GM23338 (cell line): ENCODE measurements at regions not wholly inside any gene's neighbourhood (a gene's known extent, or its start where the extent isn't known, plus 50 kb on each side); places are given as distances from the start of the nearest gene placed in this dataset.

ENCODE experiments used
- ATAC-seq: fragments of 200-7000 bp; cut with Tn5 transposase; 3 replicates; pipeline ENCODE4 v1.9.1; 2020
- DNase-seq: peaks from one replicate; pipeline ENCODE4 v3.0.0-alpha.2; 2015; ENCODE audit warnings: low spot score
- H2AFZ ChIP-seq: fragments of 200-600 bp; sonication (generic); 2 replicates; pipeline ENCODE4 v1.8.0; 2016; ENCODE audit warnings: antibody characterized with exemption, mild to moderate bottlenecking, moderate library complexity
- H3F3A ChIP-seq: fragments of 200-600 bp; sonication (generic); replicated peaks from 2 replicates; pipeline ENCODE4 v1.8.0; 2017; ENCODE audit warnings: antibody characterized with exemption, mixed run types, low read depth
- H3K27ac ChIP-seq: fragments of 200-600 bp; sonication (generic); 2 replicates; pipeline ENCODE4 v1.6.1; 2016; ENCODE audit warnings: low read depth
- H3K27me3 ChIP-seq: fragments of 200-600 bp; sonication (generic); 2 replicates; pipeline ENCODE4 v1.8.0; 2016; ENCODE audit warnings: mild to moderate bottlenecking, mixed run types, moderate library complexity; ENCODE audit not compliant: insufficient read depth
- H3K36me3 ChIP-seq: fragments of 200-600 bp; sonication (generic); 2 replicates; pipeline ENCODE4 v1.8.0; 2016; ENCODE audit warnings: mild to moderate bottlenecking; ENCODE audit not compliant: insufficient read depth
- H3K4me1 ChIP-seq: fragments of 200-600 bp; sonication (generic); 2 replicates; pipeline ENCODE4 v1.8.0; 2016; ENCODE audit warnings: mild to moderate bottlenecking, moderate library complexity; ENCODE audit not compliant: insufficient read depth
- H3K4me2 ChIP-seq: fragments of 200-600 bp; sonication (generic); 2 replicates; pipeline ENCODE4 v1.7.1; 2017; ENCODE audit warnings: mixed run types
- H3K4me3 ChIP-seq: fragments of 200-600 bp; sonication (generic); 2 replicates; pipeline ENCODE4 v1.6.1; 2016; ENCODE audit warnings: mixed run types
- H3K79me2 ChIP-seq: fragments of 200-600 bp; sonication (generic); replicated peaks from 2 replicates; pipeline ENCODE4 v1.8.0; 2017; ENCODE audit warnings: mild to moderate bottlenecking; ENCODE audit not compliant: insufficient read depth
- H3K9me2 ChIP-seq: fragments of 200-600 bp; sonication (generic); 2 replicates; pipeline ENCODE4 v1.8.0; 2017; ENCODE audit not compliant: insufficient read depth
- H4K20me1 ChIP-seq: fragments of 200-600 bp; sonication (generic); replicated peaks from 2 replicates; pipeline ENCODE4 v1.8.0; 2017; ENCODE audit warnings: mild to moderate bottlenecking; ENCODE audit not compliant: insufficient read depth
- H3K27ac Mint-ChIP-seq: 2 replicates; pipeline ENCODE4 v1.8.0; 2020; ENCODE audit warnings: inconsistent platforms, mild to moderate bottlenecking, moderate library complexity, mixed read lengths
- H3K27me3 Mint-ChIP-seq: 3 replicates; pipeline ENCODE4 v1.8.0; 2022; ENCODE audit warnings: low read depth, mild to moderate bottlenecking, moderate library complexity, mixed read lengths, inconsistent platforms; ENCODE audit not compliant: insufficient read depth, poor library complexity
- H3K36me3 Mint-ChIP-seq: 3 replicates; pipeline ENCODE4 v1.8.0; 2021; ENCODE audit warnings: low read depth, mild to moderate bottlenecking, inconsistent platforms, moderate library complexity, mixed read lengths
- H3K4me1 Mint-ChIP-seq: 3 replicates; pipeline ENCODE4 v1.8.0; 2020; ENCODE audit warnings: mild to moderate bottlenecking, inconsistent platforms, mixed read lengths
- H3K4me3 Mint-ChIP-seq: 3 replicates; pipeline ENCODE4 v1.8.0; 2021; ENCODE audit warnings: moderate library complexity, mild to moderate bottlenecking, inconsistent platforms, mixed read lengths
- H3K9me3 Mint-ChIP-seq: 3 replicates; pipeline ENCODE4 v1.8.0; 2020; ENCODE audit warnings: moderate library complexity, mild to moderate bottlenecking, inconsistent platforms, mixed read lengths
- ETS1 ChIP-seq: IDR thresholded peaks from 2 replicates; pipeline ENCODE4 v1.6.1; 2016; ENCODE audit warnings: antibody characterized with exemption
- EZH2 ChIP-seq: fragments of 200-600 bp; sonication (generic); IDR thresholded peaks from one replicate; pipeline ENCODE4 v1.8.0; 2017; ENCODE audit warnings: antibody characterized with exemption, mild to moderate bottlenecking, low read depth; ENCODE audit not compliant: unreplicated experiment
- EZH2phosphoT487 ChIP-seq: fragments of 200-600 bp; sonication (generic); IDR thresholded peaks from one replicate; pipeline ENCODE4 v1.8.1; 2018; ENCODE audit warnings: antibody characterized with exemption; ENCODE audit not compliant: unreplicated experiment
- JUNB ChIP-seq: IDR thresholded peaks from one replicate; pipeline ENCODE4 v1.6.1; 2016; ENCODE audit warnings: antibody characterized with exemption; ENCODE audit not compliant: unreplicated experiment
- NANOG ChIP-seq: IDR thresholded peaks from 2 replicates; pipeline ENCODE4 v1.6.1; 2016; ENCODE audit warnings: antibody characterized with exemption, borderline replicate concordance
- POLR2AphosphoS5 ChIP-seq: IDR thresholded peaks from 2 replicates; pipeline ENCODE4 v1.6.1; 2016; ENCODE audit warnings: antibody characterized with exemption, low read depth
- REST ChIP-seq: IDR thresholded peaks from one replicate; pipeline ENCODE4 v1.6.1; 2018; ENCODE audit warnings: antibody characterized with exemption; ENCODE audit not compliant: unreplicated experiment
- STAT1 ChIP-seq: IDR thresholded peaks from one replicate; pipeline ENCODE4 v1.6.1; 2016; ENCODE audit warnings: antibody characterized with exemption; ENCODE audit not compliant: unreplicated experiment
- ZNF114 ChIP-seq: fragments of 250-450 bp; sonication (Bioruptor Pico); IDR thresholded peaks from 2 replicates; pipeline ENCODE4 v1.5.0; 2020; ENCODE audit warnings: mild to moderate bottlenecking, moderate library complexity
- ZNF331 ChIP-seq: fragments of 250-450 bp; sonication (Bioruptor Pico); IDR thresholded peaks from 2 replicates; pipeline ENCODE4 v1.5.0; 2020; ENCODE audit warnings: low read depth, mild to moderate bottlenecking, moderate library complexity
- ZNF462 ChIP-seq: fragments of 250-450 bp; sonication (Bioruptor Pico); IDR thresholded peaks from 2 replicates; pipeline ENCODE4 v1.5.0; 2020; ENCODE audit warnings: mild to moderate bottlenecking, moderate library complexity

GRCh38 chr3:35969406-35969805 lies 330.1 kb downstream of the ARPP21 start:
- no peak for ATAC-seq
- H2AFZ ChIP-seq = no peak overlapping the region
- H3K4me1 ChIP-seq = peaks cover 17% of the 10 kb centered on the region; the same call in 1 of the 2 replicates
- no peak for TF ChIP-seq EZH2
- H4K20me1 ChIP-seq = no peaks in the 10 kb centered on the region
- H3K27me3 ChIP-seq = no peaks in the 10 kb centered on the region
- no peaks in the 10 kb centered on the region for H3K79me2 ChIP-seq
- no peaks in the 10 kb centered on the region for H3F3A ChIP-seq
- H3K4me2 ChIP-seq = peak overlapping the region; percentile 12; the same call in 1 of the 2 replicates
- Mint-ChIP-seq H3K36me3 (peaks cover 3% of the 10 kb centered on the region; the same call in 2 of the 3 replicates), H3K9me3 (peaks cover 9% of the 10 kb centered on the region; the same call in 1 of the 3 replicates), H3K27me3 (peaks cover 3% of the 10 kb centered on the region), H3K27ac (no peak overlapping the region), H3K4me1 (no peaks in the 10 kb centered on the region; the same call in 2 of the 3 replicates), H3K4me3 (no peak overlapping the region)
- DNase-seq = no peak
- no peaks in the 10 kb centered on the region for H3K36me3 ChIP-seq
- H3K4me3 ChIP-seq = no peak overlapping the region
- H3K27ac ChIP-seq = no peak overlapping the region
- H3K9me2 ChIP-seq = no peaks in the 10 kb centered on the region

GRCh38 chr3:35970793-35971192 lies 331.5 kb downstream of the ARPP21 start:
- H3K27ac ChIP-seq = no peak overlapping the region
- no peak for TF ChIP-seq STAT1
- TF ChIP-seq EZH2 = no peak
- TF ChIP-seq POLR2AphosphoS5 = no peak
- TF ChIP-seq JUNB = no peak
- no peak for TF ChIP-seq ZNF462 (CRISPR knock-in tag)
- TF ChIP-seq REST = no peak
- TF ChIP-seq ZNF114 = no peak
- TF ChIP-seq NANOG = no peak
- no peak for TF ChIP-seq ETS1
- no peak for TF ChIP-seq EZH2phosphoT487
- TF ChIP-seq ZNF331 (CRISPR knock-in tag) = no peak

More at GRCh38 chr3:35970793-35971192, 331.5 kb downstream of the ARPP21 start:
- DNase-seq (no peak), ATAC-seq (no peak)
- Histone ChIP-seq H2AFZ (0 out of 2 replicates have a peak overlapping the region, but pooled peaks have one; percentile 8), H3K4me2 (no peak overlapping the region), H3K27me3 (no peaks in the 10 kb centered on the region), H3K4me3 (no peak overlapping the region), H3K79me2 (no peaks in the 10 kb centered on the region), H3K36me3 (no peaks in the 10 kb centered on the region), H3K4me1 (peaks cover 17% of the 10 kb centered on the region; the same call in 1 of the 2 replicates), H3K9me2 (peaks cover 4% of the 10 kb centered on the region; the same call in 1 of the 2 replicates), H4K20me1 (no peaks in the 10 kb centered on the region), H3F3A (no peaks in the 10 kb centered on the region)
- Mint-ChIP-seq H3K27ac (no peak overlapping the region), H3K27me3 (peaks cover 3% of the 10 kb centered on the region), H3K9me3 (peaks cover 9% of the 10 kb centered on the region; the same call in 1 of the 3 replicates), H3K36me3 (peaks cover 3% of the 10 kb centered on the region; the same call in 2 of the 3 replicates), H3K4me3 (no peak overlapping the region), H3K4me1 (peaks cover 5% of the 10 kb centered on the region; the same call in 2 of the 3 replicates)
